SK-N-SH (cell line): ENCODE measurements at regions not wholly inside any gene's neighbourhood (a gene's known extent, or its start where the extent isn't known, plus 50 kb on each side); places are given as distances from the start of the nearest gene placed in this dataset.

Experiments used
- CTCF ChIA-PET: fragments of 300-600, 350-600 bp; formaldehyde crosslinking; extraction: SDS; loops from one replicate; lab custom pipeline; 2021; lab: Yijun Ruan, JAX
- POLR2A ChIA-PET: fragments of 350-600 bp; sonication (Branson Sonifier 250); formaldehyde crosslinking; extraction: SDS; loops from one replicate; lab custom pipeline; 2020; ENCODE audit warnings: antibody characterized with exemption, inconsistent platforms; lab: Yijun Ruan, JAX
- DNase-seq: peaks from one replicate; pipeline ENCODE4 v3.0.0; 2012
- H2AFZ ChIP-seq: fragments of 200-600 bp; sonication (generic); 2 replicates; pipeline ENCODE4 v1.8.1; 2016; ENCODE audit warnings: antibody characterized with exemption, mild to moderate bottlenecking, low read depth
- H3F3A ChIP-seq: fragments of 200-600 bp; sonication (generic); replicated peaks from 2 replicates; pipeline ENCODE3; 2016; ENCODE audit warnings: antibody characterized with exemption, mild to moderate bottlenecking; ENCODE audit not compliant: insufficient read depth
- H3K27ac ChIP-seq, 2 experiments: fragments of 200-500 bp in 1 of 2; fragments of 200-600 bp in 1 of 2; sonication (Bioruptor generic) in 1 of 2; sonication (generic), shearing (Covaris generic) in 1 of 2; 2 replicates each; pipeline versions ENCODE4 v1.5.1 to v1.6.1; 2014 to 2016; ENCODE audit warnings: low read depth in 2 of 2, inconsistent platforms in 1 of 2, low read length in 1 of 2, mild to moderate bottlenecking in 1 of 2, mixed read lengths in 1 of 2
- H3K27me3 ChIP-seq: fragments of 200-600 bp; sonication (generic), shearing (Covaris generic); 2 replicates; pipeline ENCODE4 v1.6.1; 2016; ENCODE audit warnings: mixed run types; ENCODE audit not compliant: insufficient read depth
- H3K36me3 ChIP-seq, 2 experiments: fragments of 200-500 bp in 1 of 2; fragments of 200-600 bp in 1 of 2; sonication (Bioruptor generic) in 1 of 2; sonication (generic) in 1 of 2; replicated peaks in 1 of 2; 2 replicates each; pipeline versions ENCODE3 to v1.5.1; 2014 to 2016; ENCODE audit warnings: low read length in 1 of 2, mild to moderate bottlenecking in 1 of 2; ENCODE audit not compliant: insufficient read depth in 2 of 2, control insufficient read depth in 1 of 2
- H3K4me1 ChIP-seq, 2 experiments: fragments of 200-500 bp in 1 of 2; fragments of 200-600 bp in 1 of 2; sonication (Bioruptor generic) in 1 of 2; sonication (generic), shearing (Covaris generic) in 1 of 2; 2 replicates each; pipeline versions ENCODE4 v1.5.1 to v1.6.1; 2014 to 2016; ENCODE audit warnings: low read depth in 1 of 2, low read length in 1 of 2, mixed run types in 1 of 2; ENCODE audit not compliant: insufficient read depth in 2 of 2, control insufficient read depth in 1 of 2
- H3K4me2 ChIP-seq: fragments of 200-600 bp; sonication (generic), shearing (Covaris generic); 2 replicates; pipeline ENCODE4 v1.6.1; 2017; ENCODE audit warnings: mixed run types
- H3K4me3 ChIP-seq, 2 experiments: fragments of 200-500 bp in 1 of 2; fragments of 200-600 bp in 1 of 2; sonication (Bioruptor generic) in 1 of 2; sonication (generic), shearing (Covaris generic) in 1 of 2; 2 replicates each; pipeline versions ENCODE4 v1.5.1 to v1.8.1; 2014 to 2016; ENCODE audit warnings: low read depth in 2 of 2, inconsistent platforms in 1 of 2, low read length in 1 of 2, mild to moderate bottlenecking in 1 of 2, mixed read lengths in 1 of 2, moderate library complexity in 1 of 2
- H3K79me2 ChIP-seq: fragments of 200-600 bp; sonication (generic); 2 replicates; pipeline ENCODE4 v1.8.1; 2017; ENCODE audit warnings: mild to moderate bottlenecking; ENCODE audit not compliant: insufficient read depth
- H3K9ac ChIP-seq: fragments of 200-600 bp; sonication (generic); 2 replicates; pipeline ENCODE4 v1.6.1; 2017; ENCODE audit warnings: mixed run types
- H3K9me2 ChIP-seq: fragments of 200-600 bp; sonication (generic); 2 replicates; pipeline ENCODE4 v1.6.1; 2017; ENCODE audit warnings: mixed run types
- H3K9me3 ChIP-seq: fragments of 200-600 bp; sonication (generic); 2 replicates; pipeline ENCODE4 v1.6.1; 2017; ENCODE audit warnings: mixed run types, mild to moderate bottlenecking, moderate library complexity
- H4K20me1 ChIP-seq: fragments of 200-600 bp; sonication (generic); 2 replicates; pipeline ENCODE4 v1.6.1; 2017; ENCODE audit warnings: mild to moderate bottlenecking, mixed run types; ENCODE audit not compliant: insufficient read depth
- CTCF ChIP-seq: fragments of 200-600 bp; sonication (generic); IDR thresholded peaks from 2 replicates; pipeline ENCODE4 v1.6.1; 2017; ENCODE audit warnings: antibody characterized with exemption, mild to moderate bottlenecking, moderate library complexity
- FOXJ3 ChIP-seq: sonication (generic); formaldehyde crosslinking; IDR thresholded peaks from 2 replicates; pipeline ENCODE4 v1.5.1; 2020; ENCODE audit warnings: mild to moderate bottlenecking, missing genetic modification reagents
- GATA2 ChIP-seq: sonication (generic); formaldehyde crosslinking; IDR thresholded peaks from 2 replicates; pipeline ENCODE4 v1.5.0; 2020; ENCODE audit warnings: mild to moderate bottlenecking, missing genetic modification reagents
- MAX ChIP-seq: IDR thresholded peaks from 2 replicates; pipeline ENCODE4 v1.4.0; 2012; ENCODE audit warnings: low read depth
- MXI1 ChIP-seq: IDR thresholded peaks from 2 replicates; pipeline ENCODE4 v1.6.1; 2012; ENCODE audit warnings: mild to moderate bottlenecking, low read depth, low read length, improper control_type of control experiment
- NFIC ChIP-seq: IDR thresholded peaks from 2 replicates; pipeline ENCODE4 v1.4.0; 2012; ENCODE audit warnings: borderline replicate concordance
- PBX3 ChIP-seq: IDR thresholded peaks from 2 replicates; pipeline ENCODE4; 2012
- POLR2AphosphoS5 ChIP-seq: IDR thresholded peaks from 2 replicates; pipeline ENCODE4 v1.6.1; 2012; ENCODE audit warnings: low read depth, low read length
- RCOR1 ChIP-seq: fragments of 150-350 bp; IDR thresholded peaks from 2 replicates; pipeline ENCODE4 v1.6.1; 2017; ENCODE audit warnings: antibody characterized with exemption, low read length
- RFX5 ChIP-seq: IDR thresholded peaks from 2 replicates; pipeline ENCODE4 v1.6.1; 2012; ENCODE audit warnings: mild to moderate bottlenecking, improper control_type of control experiment, low read length
- RXRA ChIP-seq: IDR thresholded peaks from 2 replicates; pipeline ENCODE4 v1.4.0; 2012; ENCODE audit warnings: low read depth, mild to moderate bottlenecking, borderline replicate concordance
- TEAD4 ChIP-seq: IDR thresholded peaks from 2 replicates; pipeline ENCODE4 v1.4.0; 2012; ENCODE audit warnings: mild to moderate bottlenecking, borderline replicate concordance; ENCODE audit not compliant: insufficient read depth
- USF2 ChIP-seq: fragments of 150-350 bp; IDR thresholded peaks from 2 replicates; pipeline ENCODE4 v1.6.1; 2017; ENCODE audit warnings: antibody characterized with exemption, low read length, low read depth, borderline replicate concordance
- ZBTB33 ChIP-seq: IDR thresholded peaks from 2 replicates; pipeline ENCODE4 v1.4.0; 2012; ENCODE audit warnings: low read depth, borderline replicate concordance
- whole genome bisulfite sequencing: methylation state at CpG from one replicate; pipeline ENCODE4 v1.1.6; 2017; ENCODE audit warnings: low lambda C conversion rate; 5-methylcytosine and 5-hydroxymethylcytosine counted together

GRCh38 chr16:63689068-63689467 lies 1432.8 kb downstream of the CDH11 start:
- H3K4me1 ChIP-seq: no peaks in the 10 kb centered on the region
- CTCF ChIA-PET: interaction anchor here (1.8 kb wide), 1 partner anchor 15 kb away, joined by 3 read pairs; no protein-coding TSS in a partner anchor
- no peak overlapping the region for H3K27ac ChIP-seq
- no peaks in the 10 kb centered on the region for H3K79me2 ChIP-seq
- no peak for TF ChIP-seq PBX3
- no peak for TF ChIP-seq USF2
- TF ChIP-seq NFIC: no peak
- TF ChIP-seq, all 33 proteins: peak for 0
- no peak overlapping the region for H3K9ac ChIP-seq
- H3F3A ChIP-seq: no peaks in the 10 kb centered on the region
- H3K4me3 ChIP-seq: no peak overlapping the region
- no peaks in the 10 kb centered on the region for H3K9me2 ChIP-seq
- no peaks in the 10 kb centered on the region for H3K9me3 ChIP-seq
- no peaks in the 10 kb centered on the region for H3K36me3 ChIP-seq
- no peak overlapping the region for H3K4me2 ChIP-seq
- no peaks in the 10 kb centered on the region for H4K20me1 ChIP-seq
- no peaks in the 10 kb centered on the region for H3K27me3 ChIP-seq
- WGBS: 62% methylated on average over 4 of the region's 4 CpGs
- no peak for DNase-seq
- POLR2A ChIA-PET: no interaction called here
- no peak overlapping the region for H2AFZ ChIP-seq

GRCh38 chr16:63684149-63685101 lies 1437.4 kb downstream of the CDH11 start:
- H3K4me3 ChIP-seq: no peak overlapping the region
- H3K27ac ChIP-seq: no peak overlapping the region
- H3K9ac ChIP-seq: no peak overlapping the region
- H3K79me2 ChIP-seq: no peaks in the 10 kb centered on the region
- DNase-seq: no peak
- H3K9me2 ChIP-seq: no peaks in the 10 kb centered on the region
- H3K36me3 ChIP-seq: no peaks in the 10 kb centered on the region
- WGBS: 45% methylated on average over 6 of the region's 8 CpGs
- ChIA-PET CTCF (no interaction called here), POLR2A (no interaction called here)
- no peaks in the 10 kb centered on the region for H3F3A ChIP-seq
- H3K9me3 ChIP-seq: no peaks in the 10 kb centered on the region
- H4K20me1 ChIP-seq: no peaks in the 10 kb centered on the region
- no peaks in the 10 kb centered on the region for H3K4me1 ChIP-seq
- no peak overlapping the region for H3K4me2 ChIP-seq
- no peak overlapping the region for H2AFZ ChIP-seq
- H3K27me3 ChIP-seq: no peaks in the 10 kb centered on the region
- TF ChIP-seq MAX (no peak), RCOR1 (no peak), CTCF (no peak), GATA2 (CRISPR knock-in tag) (no peak), TEAD4 (no peak), PBX3 (no peak), RFX5 (no peak), ZBTB33 (no peak), FOXJ3 (no peak), RXRA (no peak), POLR2AphosphoS5 (no peak), MXI1 (no peak)
